ENCODE measurements at regions not wholly inside any gene's neighbourhood (a gene's known extent, or its start where the extent isn't known, plus 50 kb on each side); places are given as distances from the start of the nearest gene placed in this dataset.

DNA sequence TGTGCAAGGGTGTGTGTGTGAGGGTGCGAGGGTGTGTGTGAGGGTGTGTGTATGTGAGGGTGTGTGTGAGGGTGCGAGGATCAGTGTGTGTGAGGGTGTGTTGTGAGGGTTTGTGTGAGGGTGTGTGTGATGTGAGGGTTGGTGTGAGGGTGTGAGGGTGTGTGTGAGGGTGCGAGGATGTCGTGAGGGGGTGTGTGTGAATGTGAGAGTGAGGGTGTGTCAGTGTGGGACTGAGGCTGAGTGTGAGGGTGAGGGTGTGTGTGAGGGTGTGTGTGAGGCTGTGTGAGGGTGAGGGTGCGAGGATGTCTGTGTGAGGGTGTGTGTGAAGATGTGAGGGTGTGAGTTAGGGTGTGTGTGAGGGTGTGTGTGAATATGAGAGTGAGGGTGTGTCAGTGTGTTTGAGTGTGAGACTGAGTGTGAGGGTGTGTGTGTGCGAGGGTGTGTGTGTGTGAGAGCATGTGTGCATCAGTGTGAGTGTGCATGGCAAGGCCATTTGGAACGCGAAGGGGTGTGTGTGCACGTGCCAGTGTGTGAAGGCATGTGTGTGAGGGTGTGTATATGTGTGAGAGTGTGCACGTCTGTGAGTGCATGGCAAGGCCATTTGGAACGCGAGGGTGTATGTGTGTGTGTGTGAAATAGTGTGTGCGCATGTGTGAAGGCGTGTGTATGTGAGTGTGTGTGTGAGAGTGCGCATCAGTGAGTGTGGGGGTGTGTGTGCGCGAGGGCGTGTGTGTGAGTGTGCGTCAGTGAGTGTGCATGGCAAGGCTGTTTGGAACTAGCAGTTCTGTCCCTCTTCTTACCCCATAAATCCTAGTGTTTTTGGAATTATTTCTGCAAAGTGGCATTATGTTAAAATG is 69.8 kb downstream of the RGS12 start:
- in situ Hi-C loops (cut with HindIII; ENCODE audit: low pct_unique_long_range_greater_than_20kb, low sequenced_read_pairs): no loop called here
- no peak for DNase-seq (ENCODE audit: low read depth, low spot score)

DNA sequence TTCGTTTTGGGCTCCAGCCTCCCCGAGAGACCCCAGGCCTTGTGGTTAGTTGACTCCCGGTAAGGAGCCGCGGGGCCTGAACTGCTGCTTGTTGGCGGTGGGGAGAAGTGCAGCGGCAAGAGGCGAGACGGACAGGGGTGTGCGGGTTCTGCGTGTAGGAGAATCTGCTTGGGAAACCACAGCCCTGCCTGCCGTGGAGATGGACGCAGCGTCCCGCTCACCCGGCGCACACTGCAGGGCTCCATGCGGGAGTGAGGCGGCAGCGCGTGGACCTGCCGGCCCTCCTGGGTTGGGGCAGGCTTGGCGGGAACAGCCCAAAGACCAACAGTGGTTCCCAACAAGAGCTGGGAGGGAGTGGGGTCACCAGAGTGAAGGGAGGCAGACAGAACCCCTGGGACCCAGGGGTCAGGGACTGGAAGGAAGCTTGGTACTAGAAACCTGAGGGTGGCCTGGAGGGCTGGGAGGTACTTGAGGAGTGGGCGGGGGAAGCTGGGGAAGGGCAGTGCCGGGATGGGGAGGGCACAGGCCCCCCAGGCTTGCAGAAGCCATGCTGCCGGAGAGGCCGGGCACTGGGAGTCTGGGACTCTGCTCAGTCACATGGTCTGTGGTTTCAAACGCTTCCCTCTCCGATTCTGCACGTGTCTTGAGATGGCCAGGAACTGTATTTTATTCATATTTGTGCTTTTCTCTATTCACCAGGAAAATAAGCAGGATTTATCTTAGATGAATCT is 70.8 kb downstream of the RGS12 start:
- no peak for DNase-seq (ENCODE audit: low read depth, low spot score)
- in situ Hi-C loops (cut with HindIII; ENCODE audit: low pct_unique_long_range_greater_than_20kb, low sequenced_read_pairs): no loop called here

DNA sequence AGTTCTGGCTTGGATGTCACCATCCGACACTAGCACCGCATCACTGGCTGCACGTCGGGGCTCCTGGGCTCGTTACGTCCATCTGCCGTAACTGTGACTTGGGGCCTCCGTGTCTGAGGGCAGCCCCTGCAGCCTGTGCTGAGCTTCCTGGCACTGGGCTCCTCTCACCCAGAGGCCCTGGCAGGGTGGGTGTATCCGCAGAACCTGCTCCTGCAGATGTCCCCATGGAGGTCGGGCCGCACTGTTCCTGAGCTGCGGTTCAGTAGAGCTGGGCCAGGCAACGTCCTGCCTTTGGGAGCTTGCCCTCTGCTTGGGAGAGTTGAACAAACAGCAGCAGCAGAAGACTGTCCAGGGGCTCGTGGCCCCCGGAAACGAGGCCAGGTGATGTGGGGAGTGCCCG is 71.4 kb downstream of the RGS12 start:
- in situ Hi-C loops (cut with HindIII; ENCODE audit: low pct_unique_long_range_greater_than_20kb, low sequenced_read_pairs): no loop called here
- DNase-seq (ENCODE audit: low read depth, low spot score): no peak

DNA sequence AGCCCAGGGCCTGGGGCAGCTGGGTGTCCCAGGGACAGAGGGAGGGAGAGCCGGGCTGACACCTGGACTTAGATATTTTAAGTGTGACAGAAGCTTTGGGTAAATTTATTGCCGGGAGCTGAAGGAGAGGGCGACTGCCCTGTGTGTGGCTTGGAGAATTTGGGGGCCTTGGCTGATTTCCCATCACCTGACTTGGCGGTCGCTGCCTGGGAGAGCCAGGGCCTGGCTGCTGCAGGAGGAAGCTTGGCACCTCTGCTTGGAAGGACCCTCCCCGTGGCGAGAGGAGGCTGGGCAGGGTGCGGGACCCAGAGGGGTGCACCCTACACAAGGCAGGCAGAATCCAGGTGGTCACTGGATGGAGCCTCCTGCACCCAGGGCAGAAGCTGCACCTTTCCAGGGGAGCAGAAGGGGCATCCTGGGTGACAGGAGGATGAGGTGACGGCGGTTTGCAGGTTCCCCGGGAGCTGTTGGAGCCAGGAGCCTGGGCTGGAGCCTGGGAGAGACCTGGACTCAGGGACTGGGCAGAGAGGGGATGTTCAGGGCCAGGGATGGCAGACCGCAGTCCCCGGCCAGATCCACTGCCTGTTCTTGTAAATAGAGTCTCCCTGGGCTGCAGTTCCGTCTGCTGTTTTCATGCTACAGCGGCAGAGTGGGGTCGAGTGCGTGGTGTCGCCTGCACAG is 72.0 kb downstream of the RGS12 start:
- DNase-seq (ENCODE audit: low read depth, low spot score): no peak
- in situ Hi-C loops (cut with HindIII; ENCODE audit: low pct_unique_long_range_greater_than_20kb, low sequenced_read_pairs): no loop called here

DNA sequence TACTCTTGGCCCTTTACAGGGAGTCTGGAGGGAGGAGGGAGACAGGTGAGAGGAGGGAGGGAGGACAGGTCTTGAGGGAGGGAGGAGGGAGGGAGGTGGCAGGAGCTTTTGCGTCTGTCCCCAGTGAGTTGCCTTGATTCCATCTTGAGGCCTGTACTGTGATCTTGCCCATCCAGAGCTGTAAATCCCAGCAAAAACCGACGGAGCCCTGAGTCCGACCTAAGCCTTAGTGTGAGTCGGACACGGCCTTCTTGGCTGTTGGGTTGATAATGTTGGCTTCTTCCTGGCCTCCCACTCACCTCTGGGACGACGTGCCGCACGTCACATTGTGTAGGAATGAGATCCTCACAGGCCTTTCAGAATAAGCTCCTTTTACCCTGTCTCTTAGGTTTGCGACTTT is 72.5 kb downstream of the RGS12 start:
- no peak for DNase-seq (ENCODE audit: low read depth, low spot score)
- in situ Hi-C loops (cut with HindIII; ENCODE audit: low pct_unique_long_range_greater_than_20kb, low sequenced_read_pairs): no loop called here

DNA sequence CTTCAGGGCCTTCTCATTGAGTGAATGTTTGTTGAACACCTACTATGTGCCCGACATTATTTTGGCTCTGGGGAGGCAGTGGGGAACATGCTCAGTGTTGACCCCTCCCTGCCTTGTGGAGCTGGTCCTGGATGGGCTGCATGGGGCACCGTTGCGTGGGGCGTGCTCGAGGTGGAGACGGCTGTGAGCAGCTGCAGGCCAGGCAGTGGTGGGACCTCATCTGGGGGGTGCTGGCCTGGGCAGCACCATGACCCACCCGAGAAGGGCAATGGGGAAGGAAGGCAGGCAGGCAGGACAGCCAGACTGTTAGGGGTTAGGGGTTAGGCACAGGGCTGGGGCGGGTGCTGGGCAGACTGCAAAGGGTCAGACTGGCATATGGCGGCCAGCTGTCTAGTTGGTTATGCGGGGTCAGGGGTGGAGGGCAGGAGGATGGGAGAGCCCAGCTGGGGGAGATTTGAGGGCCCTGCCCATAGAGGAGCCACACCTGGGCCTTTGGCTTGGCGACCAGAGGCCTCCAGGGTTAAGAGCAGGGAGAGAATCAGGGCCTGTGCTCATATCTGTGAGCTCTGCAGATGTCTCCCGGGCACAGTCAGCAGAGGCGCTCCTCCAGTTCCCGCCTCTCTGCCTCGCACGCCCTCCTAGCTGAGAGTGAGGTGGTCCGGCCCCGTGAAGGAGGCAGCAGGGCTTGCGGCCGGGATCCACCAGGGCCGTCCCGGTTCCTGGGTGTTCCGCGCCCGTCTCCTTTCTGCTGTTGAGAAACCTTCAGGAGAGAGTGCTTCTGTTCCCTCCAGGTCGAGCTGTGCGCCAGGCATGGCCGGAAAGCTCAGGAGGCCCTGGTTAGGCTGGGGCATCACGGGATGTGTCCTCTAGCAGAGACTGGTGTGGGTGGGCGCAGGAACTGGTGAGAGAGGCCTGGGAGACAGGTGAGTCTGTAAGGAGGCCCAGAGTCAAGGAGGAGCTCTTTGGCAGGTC is 73.3 kb downstream of the RGS12 start:
- DNase-seq (ENCODE audit: low read depth, low spot score): no peak
- in situ Hi-C loops (cut with HindIII; ENCODE audit: low pct_unique_long_range_greater_than_20kb, low sequenced_read_pairs): no loop called here

DNA sequence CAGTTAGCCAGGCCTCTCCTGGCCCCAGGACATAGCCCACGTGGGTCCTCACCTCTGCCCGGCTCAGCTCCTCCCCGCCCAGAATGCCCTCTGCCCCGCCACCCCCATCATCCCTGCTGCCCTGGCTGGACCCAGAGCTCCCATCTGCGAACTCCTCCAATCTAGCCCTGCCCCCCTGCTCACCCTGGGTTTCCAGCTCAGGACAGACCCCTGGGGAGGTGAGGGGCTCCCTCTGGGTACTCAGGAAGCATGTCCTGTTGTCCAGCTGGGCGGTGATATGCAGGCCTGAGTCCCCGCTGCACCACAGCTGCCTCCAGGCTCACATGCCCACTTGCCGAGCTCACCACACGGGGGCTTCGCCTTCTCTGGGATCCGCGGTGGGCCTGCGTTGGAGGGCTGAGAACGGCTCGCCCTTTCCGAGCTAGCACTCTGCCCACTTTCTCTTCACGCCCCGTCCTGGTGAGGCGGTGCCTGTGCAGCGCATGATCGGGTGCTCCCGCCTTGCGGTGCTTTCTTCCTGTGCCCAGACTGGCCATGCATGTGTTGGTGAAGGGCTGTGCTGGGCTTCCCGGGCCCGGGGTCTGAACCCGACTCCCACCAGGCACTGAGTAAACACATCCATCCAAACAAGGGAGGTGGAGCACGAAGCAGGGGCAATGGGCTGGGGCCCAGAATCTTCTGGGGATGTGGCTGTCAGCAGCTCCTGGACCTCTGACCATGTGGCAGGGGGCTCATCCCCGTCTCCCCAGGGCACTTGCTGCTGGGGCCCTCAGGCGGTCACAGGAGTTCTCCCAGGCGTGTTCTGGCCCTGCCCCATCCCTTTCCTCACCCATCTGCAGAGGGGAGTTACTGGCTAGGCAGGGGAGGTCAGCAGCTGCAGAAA is 74.3 kb downstream of the RGS12 start:
- in situ Hi-C loops (cut with HindIII; ENCODE audit: low pct_unique_long_range_greater_than_20kb, low sequenced_read_pairs): no loop called here
- no peak for DNase-seq (ENCODE audit: low read depth, low spot score)

DNA sequence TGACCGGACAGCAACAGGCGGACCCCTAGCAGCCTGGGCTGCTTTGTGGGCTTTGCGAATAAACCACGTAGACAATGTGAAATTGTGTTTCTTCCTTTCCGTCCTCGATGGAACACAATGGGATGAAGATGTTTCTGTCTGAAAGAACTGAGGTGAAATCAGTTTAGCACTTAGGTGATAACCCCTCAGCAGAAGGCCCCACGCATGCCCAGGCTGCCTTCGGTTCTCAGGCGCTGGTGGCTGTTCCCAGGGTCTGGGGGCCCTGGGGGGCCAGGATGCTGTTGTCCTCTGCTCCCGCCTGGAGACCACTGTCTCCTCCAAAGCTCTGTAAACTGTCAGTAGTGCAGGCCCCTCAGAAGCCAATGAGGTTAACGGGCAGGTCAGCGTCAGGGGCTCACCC is 73.9 kb upstream of the HGFAC start:
- no peak for DNase-seq (ENCODE audit: low read depth, low spot score)
- in situ Hi-C loops (cut with HindIII; ENCODE audit: low pct_unique_long_range_greater_than_20kb, low sequenced_read_pairs): no loop called here

DNA sequence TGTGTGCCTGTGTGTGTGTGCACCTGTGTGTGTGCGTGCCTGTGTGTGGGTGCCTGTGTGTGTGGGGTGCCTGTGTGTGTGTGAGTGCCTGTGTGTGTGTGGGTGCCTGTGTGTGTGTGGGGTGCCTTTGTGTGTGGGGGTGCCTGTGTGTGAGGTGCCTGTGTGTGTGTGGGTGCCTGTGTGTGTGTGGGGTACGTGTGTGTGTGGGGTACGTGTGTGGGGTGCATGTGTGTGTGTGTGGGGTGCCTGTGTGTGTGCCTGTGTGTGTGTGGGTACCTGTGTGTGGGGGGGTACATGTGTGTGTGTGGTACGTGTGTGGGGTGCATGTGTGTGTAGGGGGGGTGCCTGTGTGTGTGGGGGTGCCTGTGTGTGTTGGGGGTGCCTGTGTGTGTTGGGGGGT is 73.4 kb upstream of the HGFAC start:
- no peak for DNase-seq (ENCODE audit: low read depth, low spot score)
- in situ Hi-C loops (cut with HindIII; ENCODE audit: low pct_unique_long_range_greater_than_20kb, low sequenced_read_pairs): no loop called here

DNA sequence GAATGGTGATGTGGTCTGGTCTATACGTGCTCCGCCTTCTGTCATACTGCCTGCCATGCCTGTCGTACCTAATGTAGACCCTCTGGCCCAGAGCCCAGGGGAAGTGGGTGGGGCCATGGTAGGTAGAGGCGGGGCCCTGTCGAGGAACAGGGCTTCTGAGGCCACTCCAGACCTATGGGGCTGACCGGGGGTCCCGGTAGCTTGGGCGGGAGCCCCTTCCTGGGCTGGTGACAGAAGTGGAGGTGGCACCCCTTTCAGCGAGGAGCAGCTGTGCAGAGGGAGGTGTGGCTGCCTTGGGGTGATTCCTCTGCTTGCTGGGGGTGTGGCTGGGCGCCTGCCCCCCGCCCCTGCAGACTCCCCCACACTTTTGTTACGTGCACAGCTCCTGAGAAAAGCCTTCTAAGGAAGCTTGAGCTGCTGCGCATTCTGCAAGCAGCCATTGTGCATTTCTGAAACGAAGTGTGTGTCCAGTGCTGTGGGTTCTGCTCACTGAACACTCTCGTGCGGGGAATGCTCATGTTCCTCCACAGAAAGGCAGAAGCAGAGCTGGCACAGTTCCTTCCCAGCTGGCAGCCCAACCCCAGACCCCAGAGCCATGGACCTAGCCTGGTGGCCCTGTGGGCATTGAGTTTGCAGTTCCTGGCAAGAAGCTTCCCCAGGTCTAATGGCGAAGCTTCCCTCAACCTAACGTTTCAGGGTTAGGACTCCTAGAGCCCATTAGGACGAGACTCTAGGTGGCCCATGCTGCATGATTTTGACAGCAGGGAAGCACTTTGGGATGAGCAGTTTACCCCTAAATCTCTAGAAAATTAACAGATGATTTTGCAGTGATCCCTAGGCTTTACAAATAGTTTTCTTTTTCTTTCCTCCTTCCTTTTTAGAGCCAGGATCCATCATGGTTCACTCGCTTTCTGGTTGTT is 72.7 kb upstream of the HGFAC start:
- in situ Hi-C loops (cut with HindIII; ENCODE audit: low pct_unique_long_range_greater_than_20kb, low sequenced_read_pairs): no loop called here
- DNase-seq (ENCODE audit: low read depth, low spot score): no peak

DNA sequence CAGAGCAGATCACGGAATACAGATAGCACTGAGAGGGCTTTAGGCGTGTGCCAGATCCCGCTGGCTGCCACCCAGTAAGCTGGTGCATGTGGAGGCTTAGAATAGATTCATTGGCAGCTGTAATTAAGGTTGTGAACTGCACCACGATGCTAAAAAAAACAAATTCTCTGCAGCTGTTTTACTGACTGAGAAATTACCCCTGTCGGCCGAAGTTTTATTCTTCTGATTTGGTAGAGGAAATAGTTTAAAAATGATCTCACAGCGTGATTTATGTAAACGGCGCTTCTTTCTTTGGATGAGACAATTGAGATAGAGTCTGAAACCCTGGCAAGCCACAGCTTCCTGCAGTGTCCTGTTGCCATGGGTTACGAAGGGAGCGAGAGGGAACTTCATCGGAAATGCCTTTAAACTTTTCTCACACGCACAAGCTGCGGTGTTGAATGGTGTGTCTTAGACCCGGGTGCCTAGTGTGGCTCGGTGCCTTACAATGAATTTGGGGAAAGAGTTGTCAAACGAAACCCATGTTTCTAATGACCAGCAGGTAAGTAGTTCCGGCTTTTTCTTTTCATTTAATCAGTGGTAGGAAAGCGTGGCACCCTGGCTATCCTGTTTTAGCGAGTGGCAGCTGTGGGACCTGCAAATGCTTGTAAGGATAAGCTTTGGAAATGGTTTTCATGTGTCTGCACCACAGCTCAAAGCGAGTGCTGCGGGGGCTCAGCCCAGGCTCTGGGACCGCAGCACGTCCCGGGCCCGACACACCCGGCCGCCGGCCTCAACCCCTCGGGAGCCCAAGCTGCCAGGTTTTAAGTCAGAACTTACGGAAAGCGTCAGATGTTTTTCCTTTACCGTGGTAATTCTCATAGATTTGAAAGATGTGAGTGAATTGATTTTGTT is 71.7 kb upstream of the HGFAC start:
- no peak for DNase-seq (ENCODE audit: low read depth, low spot score)
- in situ Hi-C loops (cut with HindIII; ENCODE audit: low pct_unique_long_range_greater_than_20kb, low sequenced_read_pairs): no loop called here

DNA sequence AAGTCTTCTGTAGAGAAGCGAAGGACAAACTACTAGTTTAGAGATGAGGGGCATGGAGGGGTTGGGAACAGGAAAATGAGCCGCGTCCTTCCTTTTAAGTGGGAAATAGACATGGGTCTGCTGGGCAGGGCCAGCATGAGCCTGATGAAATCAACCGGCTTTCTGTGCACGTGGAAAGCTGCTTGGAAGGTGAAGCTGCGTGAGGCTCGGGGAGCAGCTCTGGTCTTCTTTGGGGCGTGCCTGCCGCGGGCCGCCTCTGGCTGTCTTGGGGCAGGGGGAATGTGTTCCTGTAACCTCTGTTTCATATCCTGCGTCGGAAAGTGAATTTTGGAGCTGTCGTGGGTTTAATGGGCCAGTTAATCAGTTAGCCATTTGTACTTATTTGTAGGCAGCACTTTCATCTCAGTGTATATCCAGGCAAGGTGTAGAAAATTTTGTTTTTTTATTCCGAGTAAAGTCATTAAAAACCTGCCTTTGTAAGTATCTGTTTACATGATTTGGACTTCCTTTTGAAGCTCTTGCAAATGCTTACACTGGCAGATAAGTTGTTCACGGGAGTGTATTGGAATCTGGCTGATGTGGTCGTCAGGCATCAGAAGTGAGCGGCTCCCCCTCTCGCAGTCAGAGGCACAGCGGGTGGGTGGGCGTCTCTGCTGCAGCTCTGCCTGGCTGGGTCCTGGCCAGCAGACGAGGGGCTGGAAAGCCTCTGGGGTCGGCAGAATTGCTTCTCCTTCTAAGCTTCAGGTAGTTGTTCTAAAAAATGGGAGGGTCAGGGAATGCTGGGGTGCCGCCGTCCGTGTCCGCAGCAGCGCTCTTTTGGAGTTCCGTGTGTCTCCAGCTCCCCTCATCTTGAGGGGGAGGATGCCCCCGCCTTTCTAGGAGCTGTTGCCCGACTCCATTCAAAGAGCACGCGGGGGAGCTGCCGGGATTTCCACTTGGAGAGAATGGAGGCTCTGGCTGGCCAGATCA is 70.5 kb upstream of the HGFAC start:
- in situ Hi-C loops (cut with HindIII; ENCODE audit: low pct_unique_long_range_greater_than_20kb, low sequenced_read_pairs): no loop called here

DNA sequence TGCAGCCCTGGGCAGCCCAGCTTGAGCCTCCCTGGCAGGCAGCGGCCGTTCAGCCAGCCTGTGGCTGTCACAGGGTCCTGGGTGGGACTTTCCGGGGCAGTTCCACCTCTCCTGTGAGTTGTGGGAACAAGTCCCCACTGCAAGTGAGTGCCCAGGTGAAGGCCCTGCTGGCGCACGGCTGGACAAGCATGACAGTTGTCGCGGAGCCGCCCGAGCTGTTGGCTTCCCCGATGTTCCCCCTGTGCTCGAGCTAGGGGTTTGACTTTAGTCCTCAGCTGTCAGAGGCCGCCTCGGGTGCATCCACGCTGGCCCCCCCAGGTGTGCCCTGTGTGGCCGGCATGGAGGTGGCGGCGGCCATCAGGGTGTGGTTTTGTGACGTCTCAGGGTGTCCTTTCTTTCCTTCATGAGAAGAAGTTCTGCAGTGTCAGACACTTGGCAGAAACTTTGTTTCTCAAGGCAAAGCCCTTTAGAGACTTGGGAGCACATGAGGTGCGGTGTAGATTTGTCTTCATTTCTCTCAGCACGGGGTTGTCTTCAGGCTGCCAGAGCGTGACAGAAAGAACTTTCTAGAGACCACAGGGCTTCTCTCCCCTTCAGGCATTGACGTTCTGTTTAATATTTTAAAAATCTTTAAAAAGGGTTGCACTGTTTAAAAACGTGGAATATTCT is 69.4 kb upstream of the HGFAC start:
- in situ Hi-C loops (cut with HindIII; ENCODE audit: low pct_unique_long_range_greater_than_20kb, low sequenced_read_pairs): no loop called here
- DNase-seq (ENCODE audit: low read depth, low spot score): no peak

More for the DNA sequence above, 70.5 kb upstream of the HGFAC start:
- DNase-seq (ENCODE audit: low read depth, low spot score): no peak
